H9 (cell line): ENCODE measurements at regions not wholly inside any gene's neighbourhood (a gene's known extent, or its start where the extent isn't known, plus 50 kb on each side); places are given as distances from the start of the nearest gene placed in this dataset.

ENCODE experiments used
- DNase-seq: peaks from one replicate; pipeline ENCODE4 v3.0.0-alpha.2; 2017
- H2AFZ ChIP-seq: one replicate; pipeline ENCODE4 v1.6.1; 2013; ENCODE audit warnings: mild to moderate bottlenecking, low read length, control low read depth, moderate library complexity
- H2AK5ac ChIP-seq: 2 replicates; pipeline ENCODE4 v1.6.1; 2013; ENCODE audit warnings: low read length, control low read depth, mixed read lengths; ENCODE audit not compliant: insufficient read length
- H2BK120ac ChIP-seq: one replicate; pipeline ENCODE4 v1.6.1; 2013; ENCODE audit warnings: low read depth, mild to moderate bottlenecking, low read length, control low read depth, inconsistent platforms; ENCODE audit not compliant: poor library complexity, severe bottlenecking
- H2BK12ac ChIP-seq: 2 replicates; pipeline ENCODE4 v1.6.1; 2013; ENCODE audit warnings: low read length, control low read depth, mixed read lengths, low read depth; ENCODE audit not compliant: insufficient read length
- H2BK15ac ChIP-seq: 2 replicates; pipeline ENCODE4 v1.6.1; 2013; ENCODE audit warnings: low read depth, low read length, control low read depth
- H2BK20ac ChIP-seq: one replicate; pipeline ENCODE4 v1.6.1; 2013; ENCODE audit warnings: low read depth, mild to moderate bottlenecking, low read length, control low read depth, inconsistent platforms; ENCODE audit not compliant: poor library complexity, severe bottlenecking
- H2BK5ac ChIP-seq: 2 replicates; pipeline ENCODE4 v1.6.1; 2013; ENCODE audit warnings: low read length, control low read depth, mixed read lengths; ENCODE audit not compliant: insufficient read length
- H3K14ac ChIP-seq: 2 replicates; pipeline ENCODE4 v1.6.1; 2013; ENCODE audit warnings: low read length, control low read depth; ENCODE audit not compliant: insufficient read depth
- H3K18ac ChIP-seq: 2 replicates; pipeline ENCODE4 v1.6.1; 2013; ENCODE audit warnings: low read depth, mild to moderate bottlenecking, mixed read lengths, low read length, control low read depth; ENCODE audit not compliant: insufficient read length
- H3K23ac ChIP-seq: 2 replicates; pipeline ENCODE4 v1.6.1; 2013; ENCODE audit warnings: low read length, control low read depth, mixed read lengths, low read depth; ENCODE audit not compliant: insufficient read length
- H3K23me2 ChIP-seq: 2 replicates; pipeline ENCODE4 v1.6.1; 2013; ENCODE audit warnings: low read depth, mild to moderate bottlenecking, mixed read lengths, low read length, control low read depth; ENCODE audit not compliant: insufficient read length, poor library complexity, severe bottlenecking
- H3K27ac ChIP-seq: 2 replicates; pipeline ENCODE4 v1.5.1; 2013; ENCODE audit warnings: low read length, control low read depth, mixed read lengths, low read depth; ENCODE audit not compliant: insufficient read length
- H3K27me3 ChIP-seq: 2 replicates; pipeline ENCODE4 v1.6.1; 2013; ENCODE audit warnings: low read length, control low read depth, inconsistent platforms; ENCODE audit not compliant: insufficient read depth
- H3K4ac ChIP-seq: 2 replicates; pipeline ENCODE4 v1.6.1; 2013; ENCODE audit warnings: low read depth, mild to moderate bottlenecking, control low read depth, inconsistent platforms, low read length, moderate library complexity
- H3K4me1 ChIP-seq: 2 replicates; pipeline ENCODE4 v1.6.1; 2013; ENCODE audit warnings: low read length, control low read depth, inconsistent platforms; ENCODE audit not compliant: insufficient read depth
- H3K4me2 ChIP-seq: 2 replicates; pipeline ENCODE4 v1.6.1; 2013; ENCODE audit warnings: low read length, control low read depth, mixed read lengths; ENCODE audit not compliant: insufficient read length, insufficient read depth
- H3K56ac ChIP-seq: 2 replicates; pipeline ENCODE4 v1.6.1; 2013; ENCODE audit warnings: low read depth, mild to moderate bottlenecking, mixed read lengths, low read length, control low read depth; ENCODE audit not compliant: insufficient read length
- H3K79me1 ChIP-seq: 2 replicates; pipeline ENCODE4 v1.6.1; 2013; ENCODE audit warnings: low read depth, mild to moderate bottlenecking, moderate library complexity, low read length, control low read depth, inconsistent platforms; ENCODE audit not compliant: insufficient read depth, poor library complexity, severe bottlenecking
- H3K79me2 ChIP-seq: 2 replicates; pipeline ENCODE4 v1.6.1; 2013; ENCODE audit warnings: low read length, control low read depth, inconsistent platforms; ENCODE audit not compliant: insufficient read depth
- H3K9ac ChIP-seq: 2 replicates; pipeline ENCODE4 v1.6.1; 2013; ENCODE audit warnings: low read length, control low read depth, mixed read lengths; ENCODE audit not compliant: insufficient read length; ENCODE audit errors: extremely low read depth
- H3K9me3 ChIP-seq: one replicate; pipeline ENCODE4 v1.6.1; 2013; ENCODE audit warnings: low read depth, low read length, inconsistent platforms; ENCODE audit not compliant: control insufficient read depth
- H3T11ph ChIP-seq: one replicate; pipeline ENCODE4 v1.6.1; 2013; ENCODE audit warnings: mild to moderate bottlenecking, low read length, control low read depth, inconsistent platforms
- H4K20me1 ChIP-seq: one replicate; pipeline ENCODE4 v1.6.1; 2013; ENCODE audit not compliant: control insufficient read depth, insufficient read length, insufficient read depth
- H4K5ac ChIP-seq: 2 replicates; pipeline ENCODE4 v1.6.1; 2013; ENCODE audit warnings: low read depth, mild to moderate bottlenecking, mixed read lengths, low read length, control low read depth; ENCODE audit not compliant: insufficient read length
- H4K8ac ChIP-seq: replicated peaks from 2 replicates; pipeline ENCODE4 v1.6.1; 2013; ENCODE audit warnings: low read length, control low read depth, mixed read lengths, low read depth; ENCODE audit not compliant: insufficient read length
- H4K91ac ChIP-seq: 2 replicates; pipeline ENCODE4 v1.6.1; 2013; ENCODE audit warnings: low read depth, mild to moderate bottlenecking, moderate library complexity, mixed read lengths, low read length, control low read depth; ENCODE audit not compliant: insufficient read length
- H3K27ac Mint-ChIP-seq, 3 experiments: 2 replicates in 2 of 3; 3 replicates in 1 of 3; pipeline ENCODE4 v1.8.0; 2020 to 2021; ENCODE audit warnings: mixed read lengths in 3 of 3, mild to moderate bottlenecking in 1 of 3, moderate library complexity in 1 of 3
- H3K27me3 Mint-ChIP-seq: 2 replicates; pipeline ENCODE4 v1.8.0; 2021; ENCODE audit warnings: low read depth, mild to moderate bottlenecking, moderate library complexity, mixed read lengths
- H3K36me3 Mint-ChIP-seq, 3 experiments: 2 replicates in 2 of 3; 3 replicates in 1 of 3; pipeline ENCODE4 v1.8.0; 2020 to 2021; ENCODE audit warnings: low read depth in 3 of 3, mixed read lengths in 3 of 3; ENCODE audit not compliant: insufficient read depth in 1 of 3
- H3K4me1 Mint-ChIP-seq, 2 experiments: 2 replicates each; pipeline ENCODE4 v1.8.0; 2020; ENCODE audit warnings: mixed read lengths in 2 of 2
- H3K4me3 Mint-ChIP-seq, 2 experiments: 2 replicates in 1 of 2; 3 replicates in 1 of 2; pipeline ENCODE4 v1.8.0; 2020 to 2021; ENCODE audit warnings: mild to moderate bottlenecking in 2 of 2, mixed read lengths in 2 of 2, moderate library complexity in 1 of 2
- H3K9me3 Mint-ChIP-seq, 2 experiments: 2 replicates in 1 of 2; 3 replicates in 1 of 2; pipeline ENCODE4 v1.8.0; 2020; ENCODE audit warnings: mild to moderate bottlenecking in 2 of 2, mixed read lengths in 2 of 2, moderate library complexity in 1 of 2
- TF ChIP-seq, protein P1 (sequence below): fragments of 200-600 bp; sonication (generic); conservative IDR thresholded peaks from 3 replicates; pipeline ENCODE4 v1.8.0; 2021; ENCODE audit warnings: antibody characterized with exemption, mild to moderate bottlenecking

GRCh38 chr2:194304191-194304590 lies 1352.8 kb upstream of the SLC39A10 start:
- no peak overlapping the region for H2BK15ac ChIP-seq
- H4K8ac ChIP-seq = no peak overlapping the region
- no peak overlapping the region for H3K4me3 Mint-ChIP-seq
- no peaks in the 10 kb centered on the region for H3K79me2 ChIP-seq
- no peaks in the 10 kb centered on the region for H3K9me3 Mint-ChIP-seq
- H3K23me2 ChIP-seq = no peaks in the 10 kb centered on the region
- H3K27me3 ChIP-seq = no peaks in the 10 kb centered on the region
- H3K23ac ChIP-seq = no peak overlapping the region
- H2BK12ac ChIP-seq = no peak overlapping the region
- H3K14ac ChIP-seq = no peak overlapping the region
- no peak overlapping the region for H4K91ac ChIP-seq
- no peak overlapping the region for H3K18ac ChIP-seq
- H3T11ph ChIP-seq = no peak overlapping the region
- no peak overlapping the region for H2BK5ac ChIP-seq
- H3K9me3 ChIP-seq = no peaks in the 10 kb centered on the region
- no peak for DNase-seq
- H3K9ac ChIP-seq = no peak overlapping the region
- no peak overlapping the region for H3K27ac Mint-ChIP-seq
- H3K36me3 Mint-ChIP-seq = no peaks in the 10 kb centered on the region
- H2BK120ac ChIP-seq = no peak overlapping the region
- H3K4me1 ChIP-seq = no peaks in the 10 kb centered on the region; the same call in 1 of the 2 replicates
- H2BK20ac ChIP-seq = no peak overlapping the region
- no peak overlapping the region for H3K27ac ChIP-seq
- no peak overlapping the region for H3K4me2 ChIP-seq
- H3K79me1 ChIP-seq = no peaks in the 10 kb centered on the region
- H3K4me1 Mint-ChIP-seq = no peaks in the 10 kb centered on the region
- H3K27me3 Mint-ChIP-seq = no peaks in the 10 kb centered on the region
- no peak overlapping the region for H3K4ac ChIP-seq
- H2AFZ ChIP-seq = no peak overlapping the region
- TF ChIP-seq, protein P1, sequence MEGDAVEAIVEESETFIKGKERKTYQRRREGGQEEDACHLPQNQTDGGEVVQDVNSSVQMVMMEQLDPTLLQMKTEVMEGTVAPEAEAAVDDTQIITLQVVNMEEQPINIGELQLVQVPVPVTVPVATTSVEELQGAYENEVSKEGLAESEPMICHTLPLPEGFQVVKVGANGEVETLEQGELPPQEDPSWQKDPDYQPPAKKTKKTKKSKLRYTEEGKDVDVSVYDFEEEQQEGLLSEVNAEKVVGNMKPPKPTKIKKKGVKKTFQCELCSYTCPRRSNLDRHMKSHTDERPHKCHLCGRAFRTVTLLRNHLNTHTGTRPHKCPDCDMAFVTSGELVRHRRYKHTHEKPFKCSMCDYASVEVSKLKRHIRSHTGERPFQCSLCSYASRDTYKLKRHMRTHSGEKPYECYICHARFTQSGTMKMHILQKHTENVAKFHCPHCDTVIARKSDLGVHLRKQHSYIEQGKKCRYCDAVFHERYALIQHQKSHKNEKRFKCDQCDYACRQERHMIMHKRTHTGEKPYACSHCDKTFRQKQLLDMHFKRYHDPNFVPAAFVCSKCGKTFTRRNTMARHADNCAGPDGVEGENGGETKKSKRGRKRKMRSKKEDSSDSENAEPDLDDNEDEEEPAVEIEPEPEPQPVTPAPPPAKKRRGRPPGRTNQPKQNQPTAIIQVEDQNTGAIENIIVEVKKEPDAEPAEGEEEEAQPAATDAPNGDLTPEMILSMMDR = no peak
- no peak overlapping the region for H2AK5ac ChIP-seq
- no peaks in the 10 kb centered on the region for H4K20me1 ChIP-seq
- no peak overlapping the region for H4K5ac ChIP-seq
- no peak overlapping the region for H3K56ac ChIP-seq
